Spinal cord (tissue), 9 donors: ENCODE measurements at regions not wholly inside any gene's neighbourhood (a gene's known extent, or its start where the extent isn't known, plus 50 kb on each side); places are given as distances from the start of the nearest gene placed in this dataset.

Source experiments
- DNase-seq, 6 donors: peaks; one replicate each; pipeline versions ENCODE4 v3.0.0 to v3.0.0-alpha.2; 2013 to 2015; ENCODE audit warnings: low spot score in 6 of 6, low read depth in 4 of 6
- H3K27ac ChIP-seq: one replicate; pipeline ENCODE4 v1.5.1; 2013; ENCODE audit warnings: low read depth, low read length, control low read depth
- H3K27me3 ChIP-seq: one replicate; pipeline ENCODE4 v1.6.1; 2013; ENCODE audit warnings: low read length; ENCODE audit not compliant: control insufficient read depth, insufficient read depth
- H3K36me3 ChIP-seq: one replicate; pipeline ENCODE4 v1.6.1; 2013; ENCODE audit warnings: low read length; ENCODE audit not compliant: control insufficient read depth, insufficient read depth
- H3K4me1 ChIP-seq: one replicate; pipeline ENCODE4 v1.6.1; 2013; ENCODE audit warnings: low read length; ENCODE audit not compliant: control insufficient read depth, insufficient read depth
- H3K4me3 ChIP-seq: one replicate; pipeline ENCODE4 v1.5.1; 2013; ENCODE audit warnings: low read depth, low read length, control low read depth
- H3K9me3 ChIP-seq: one replicate; pipeline ENCODE4 v1.6.1; 2013; ENCODE audit warnings: low read length; ENCODE audit not compliant: control insufficient read depth, insufficient read depth
- WGBS: methylation state at CpG from one replicate; pipeline ENCODE4 v1.1.5; 2013; ENCODE audit warnings: missing lambda C conversion rate; ENCODE audit not compliant: insufficient coverage; 5-methylcytosine and 5-hydroxymethylcytosine counted together
- donor health status: healthy.

- Histone ChIP-seq H3K27ac (no peak overlapping the region), H3K9me3 (no peaks in the 10 kb centered on the region), H3K4me3 (no peak overlapping the region), H3K36me3 (no peaks in the 10 kb centered on the region), H3K27me3 (no peaks in the 10 kb centered on the region), H3K4me1 (peaks cover 22% of the 10 kb centered on the region)
- DNase-seq = no peak
- no CpG with 5 or more reads among the region's 5 CpGs for WGBS
Observed at GRCh38 chr6:3621411-3621810, 130.1 kb downstream of the PXDC1 start.

GRCh38 chr6:3620937-3621336 lies 130.6 kb downstream of the PXDC1 start:
- H3K4me1 ChIP-seq = peaks cover 18% of the 10 kb centered on the region
- no peaks in the 10 kb centered on the region for H3K9me3 ChIP-seq
- no peaks in the 10 kb centered on the region for H3K27me3 ChIP-seq
- no CpG with 5 or more reads among the region's 3 CpGs for WGBS
- H3K36me3 ChIP-seq = no peaks in the 10 kb centered on the region
- H3K4me3 ChIP-seq = no peak overlapping the region
- no peak for DNase-seq
- no peak overlapping the region for H3K27ac ChIP-seq

GRCh38 chr6:3620389-3620788 lies 131.1 kb downstream of the PXDC1 start:
- no CpG with 5 or more reads among the region's 8 CpGs for WGBS

GRCh38 chr6:3619800-3620199 lies 131.7 kb downstream of the PXDC1 start:
- no peak overlapping the region for H3K4me3 ChIP-seq
- H3K27me3 ChIP-seq = no peaks in the 10 kb centered on the region
- no peaks in the 10 kb centered on the region for H3K9me3 ChIP-seq
- H3K4me1 ChIP-seq = peaks cover 8% of the 10 kb centered on the region
- no CpG with 5 or more reads among the region's 4 CpGs for WGBS
- DNase-seq = no peak
- H3K27ac ChIP-seq = no peak overlapping the region
- no peaks in the 10 kb centered on the region for H3K36me3 ChIP-seq

More at GRCh38 chr6:3620389-3620788, 131.1 kb downstream of the PXDC1 start:
- Histone ChIP-seq H3K9me3 (no peaks in the 10 kb centered on the region), H3K4me1 (peaks cover 12% of the 10 kb centered on the region), H3K27ac (no peak overlapping the region), H3K27me3 (no peaks in the 10 kb centered on the region), H3K4me3 (no peak overlapping the region), H3K36me3 (no peaks in the 10 kb centered on the region)
- DNase-seq = no peak

- DNase-seq = no peak
- H3K4me3 ChIP-seq = no peak overlapping the region
- WGBS = no CpG with 5 or more reads among the region's 7 CpGs
- H3K4me1 ChIP-seq = peaks cover 4% of the 10 kb centered on the region
- no peaks in the 10 kb centered on the region for H3K36me3 ChIP-seq
- H3K9me3 ChIP-seq = no peaks in the 10 kb centered on the region
- no peaks in the 10 kb centered on the region for H3K27me3 ChIP-seq
- H3K27ac ChIP-seq = no peak overlapping the region
Observed at GRCh38 chr6:3619201-3619600, 132.3 kb downstream of the PXDC1 start.

- WGBS = no CpG with 5 or more reads among the region's 2 CpGs
- no peak overlapping the region for H3K27ac ChIP-seq
- DNase-seq = no peak
Observed at GRCh38 chr6:3618642-3619041, 132.9 kb downstream of the PXDC1 start.

GRCh38 chr6:3617681-3618311 lies 133.7 kb downstream of the PXDC1 start:
- Histone ChIP-seq H3K4me3 (no peak overlapping the region), H3K36me3 (no peaks in the 10 kb centered on the region), H3K9me3 (no peaks in the 10 kb centered on the region), H3K27me3 (no peaks in the 10 kb centered on the region), H3K4me1 (no peaks in the 10 kb centered on the region), H3K27ac (no peak overlapping the region)
- WGBS = 90% methylated on average over 28 of the region's 29 CpGs
- DNase-seq = no peak

More at GRCh38 chr6:3618642-3619041, 132.9 kb downstream of the PXDC1 start:
- no peaks in the 10 kb centered on the region for H3K36me3 ChIP-seq
- H3K4me1 ChIP-seq = no peaks in the 10 kb centered on the region
- H3K27me3 ChIP-seq = no peaks in the 10 kb centered on the region
- H3K9me3 ChIP-seq = no peaks in the 10 kb centered on the region
- H3K4me3 ChIP-seq = no peak overlapping the region

- 85% methylated on average over 2 of the region's 7 CpGs for WGBS
- H3K36me3 ChIP-seq = no peaks in the 10 kb centered on the region
Observed at GRCh38 chr6:3617192-3617631, 134.3 kb downstream of the PXDC1 start.

GRCh38 chr6:3616565-3617176 lies 134.8 kb downstream of the PXDC1 start:
- H3K36me3 ChIP-seq = no peaks in the 10 kb centered on the region
- DNase-seq = no peak
- H3K4me3 ChIP-seq = no peak overlapping the region
- no peaks in the 10 kb centered on the region for H3K27me3 ChIP-seq
- no peaks in the 10 kb centered on the region for H3K4me1 ChIP-seq
- H3K27ac ChIP-seq = no peak overlapping the region
- H3K9me3 ChIP-seq = no peaks in the 10 kb centered on the region
- 90% methylated on average over 9 of the region's 9 CpGs for WGBS

More at GRCh38 chr6:3617192-3617631, 134.3 kb downstream of the PXDC1 start:
- Histone ChIP-seq H3K27ac (no peak overlapping the region), H3K4me3 (no peak overlapping the region), H3K27me3 (no peaks in the 10 kb centered on the region), H3K9me3 (no peaks in the 10 kb centered on the region), H3K4me1 (no peaks in the 10 kb centered on the region)
- DNase-seq = peak in 1 of 6 donors; percentile 49
